HCT116 (cell line): ENCODE measurements at regions not wholly inside any gene's neighbourhood (a gene's known extent, or its start where the extent isn't known, plus 50 kb on each side); places are given as distances from the start of the nearest gene placed in this dataset.

Experiments used
- ATAC-seq: fragments of 200-7000 bp; cut with Tn5 transposase; 2 replicates; pipeline ENCODE4 v1.9.1; 2020; ENCODE audit warnings: mild to moderate bottlenecking, moderate library complexity
- BruUV-seq: library from RNA; stranded (reverse); fragments of 400-500 nt; replicated peaks from 2 replicates; lab custom pipeline; 2021; lab: Mats Ljungman, UMichigan
- CTCF ChIA-PET: fragments of 300-600 bp; sonication (Branson Sonifier 250); formaldehyde crosslinking; loops from one replicate; lab custom pipeline; 2021; ENCODE audit warnings: antibody characterized with exemption; lab: Charles Lee
- POLR2A ChIA-PET: fragments of 300-600, 350-600 bp; sonication (Branson Sonifier 250); formaldehyde crosslinking; loops from one replicate; lab custom pipeline; 2021; ENCODE audit warnings: antibody characterized with exemption; lab: Charles Lee
- RAD21 ChIA-PET, 2 experiments: fragments of 300-600 bp; sonication (Branson Sonifier 250); formaldehyde crosslinking; loops; one replicate each; lab custom pipeline; 2023; ENCODE audit warnings: low total read pairs in 2 of 2; ENCODE audit not compliant: uncharacterized antibody in 2 of 2, unreplicated experiment in 2 of 2, low non-redundant PET in 1 of 2; lab: Charles Lee
- DNase-seq: peaks from one replicate; pipeline ENCODE4 v3.0.0-alpha.2; 2010; ENCODE audit warnings: low read depth, low spot score
- H2AFZ ChIP-seq: fragments of 200-600 bp; shearing (Covaris generic), sonication (generic); 2 replicates; pipeline ENCODE4 v1.6.1; 2017; ENCODE audit warnings: low read depth, mixed run types, mixed read lengths, antibody characterized with exemption, low read length; ENCODE audit not compliant: poor library complexity, severe bottlenecking
- H3K27ac ChIP-seq: 2 replicates; pipeline ENCODE4 v1.5.1; 2012; ENCODE audit warnings: low read depth, low read length
- H3K27me3 ChIP-seq: fragments of 200-600 bp; sonication (generic); 2 replicates; pipeline ENCODE4 v1.6.1; 2016; ENCODE audit warnings: mixed run types, low read length, mixed read lengths; ENCODE audit not compliant: insufficient read depth
- H3K36me3 ChIP-seq, 2 experiments: fragments of 200-500 bp in 1 of 2; fragments of 200-600 bp in 1 of 2; sonication (Bioruptor generic) in 1 of 2; sonication (generic) in 1 of 2; 2 replicates each; pipeline versions ENCODE4 v1.5.1 to v1.6.1; 2014 to 2016; ENCODE audit warnings: low read length in 2 of 2, inconsistent platforms in 1 of 2, mixed read lengths in 1 of 2, mixed run types in 1 of 2; ENCODE audit not compliant: insufficient read depth in 2 of 2, control insufficient read depth in 1 of 2
- H3K4me1 ChIP-seq, 2 experiments: fragments of 200-600 bp in 1 of 2; sonication (generic) in 1 of 2; 2 replicates each; pipeline versions ENCODE4 v1.5.1 to v1.6.1; 2012 to 2017; ENCODE audit warnings: low read length in 2 of 2, inconsistent platforms in 1 of 2, mild to moderate bottlenecking in 1 of 2, mixed read lengths in 1 of 2, mixed run types in 1 of 2, moderate library complexity in 1 of 2; ENCODE audit not compliant: insufficient read depth in 2 of 2, control insufficient read depth in 1 of 2
- H3K4me2 ChIP-seq: fragments of 200-600 bp; sonication (generic); 2 replicates; pipeline ENCODE4 v1.6.1; 2017; ENCODE audit warnings: mixed run types, low read length, mixed read lengths
- H3K4me3 ChIP-seq, 2 experiments: fragments of 200-600 bp in 1 of 2; sonication (generic) in 1 of 2; replicated peaks in 1 of 2; 2 replicates each; pipeline ENCODE4 v1.5.1; 2011 to 2016; ENCODE audit warnings: low read length in 2 of 2, control low read depth in 1 of 2, low read depth in 1 of 2, mild to moderate bottlenecking in 1 of 2, mixed read lengths in 1 of 2, mixed run types in 1 of 2
- H3K79me2 ChIP-seq: fragments of 200-600 bp; sonication (generic); 2 replicates; pipeline ENCODE4 v1.6.1; 2017; ENCODE audit warnings: mild to moderate bottlenecking, mixed run types, low read length, moderate library complexity, mixed read lengths; ENCODE audit not compliant: insufficient read depth
- H3K9ac ChIP-seq: fragments of 200-600 bp; sonication (generic); 2 replicates; pipeline ENCODE4 v1.6.1; 2016; ENCODE audit warnings: low read length, mixed read lengths
- H3K9me2 ChIP-seq: fragments of 200-600 bp; sonication (generic), shearing (Covaris generic); 2 replicates; pipeline ENCODE4 v1.6.1; 2017; ENCODE audit warnings: mixed run types, mild to moderate bottlenecking, moderate library complexity; ENCODE audit not compliant: insufficient read depth
- H3K9me3 ChIP-seq, 2 experiments: fragments of 200-500 bp in 1 of 2; fragments of 200-600 bp in 1 of 2; sonication (Bioruptor generic) in 1 of 2; sonication (generic) in 1 of 2; 2 replicates each; pipeline ENCODE4 v1.6.1; 2014 to 2017; ENCODE audit warnings: low read length in 2 of 2, mixed read lengths in 2 of 2, inconsistent platforms in 1 of 2, low read depth in 1 of 2, mild to moderate bottlenecking in 1 of 2, mixed run types in 1 of 2, moderate library complexity in 1 of 2; ENCODE audit not compliant: control insufficient read depth in 1 of 2, insufficient read depth in 1 of 2
- H4K20me1 ChIP-seq: fragments of 200-600 bp; sonication (generic), shearing (Covaris generic); 2 replicates; pipeline ENCODE4 v1.6.1; 2017; ENCODE audit warnings: mixed run types, mild to moderate bottlenecking, moderate library complexity; ENCODE audit not compliant: insufficient read depth
- CEBPB ChIP-seq: IDR thresholded peaks from 2 replicates; pipeline ENCODE4 v1.6.1; 2012; ENCODE audit warnings: low read depth
- EGR1 ChIP-seq: IDR thresholded peaks from 2 replicates; pipeline ENCODE4 v1.6.1; 2012; ENCODE audit warnings: low read depth
- ELF1 ChIP-seq: IDR thresholded peaks from 2 replicates; pipeline ENCODE4 v1.6.1; 2012; ENCODE audit warnings: low read depth, borderline replicate concordance
- JUND ChIP-seq: IDR thresholded peaks from 2 replicates; pipeline ENCODE4 v1.6.1; 2012
- POLR2A ChIP-seq: IDR thresholded peaks from 2 replicates; pipeline ENCODE4 v1.7.0; 2011; ENCODE audit warnings: borderline replicate concordance; ENCODE audit not compliant: insufficient read depth, insufficient read length; ENCODE audit errors: extremely low read depth
- POLR2AphosphoS5 ChIP-seq: IDR thresholded peaks from 2 replicates; pipeline ENCODE4 v1.6.1; 2011; ENCODE audit warnings: mild to moderate bottlenecking, low read depth, low read length, moderate library complexity
- RAD21 ChIP-seq: IDR thresholded peaks from 2 replicates; pipeline ENCODE4 v1.6.1; 2012; ENCODE audit warnings: low read depth, mild to moderate bottlenecking
- SIN3A ChIP-seq: IDR thresholded peaks from 2 replicates; pipeline ENCODE4 v1.6.1; 2012; ENCODE audit warnings: low read depth
- SRF ChIP-seq: IDR thresholded peaks from 2 replicates; pipeline ENCODE4 v1.6.1; 2012; ENCODE audit warnings: low read depth
- TCF7L2 ChIP-seq: IDR thresholded peaks from 2 replicates; pipeline ENCODE4 v1.7.0; 2011; ENCODE audit warnings: borderline replicate concordance, inconsistent platforms; ENCODE audit not compliant: insufficient read depth, insufficient read length; ENCODE audit errors: extremely low read depth
- YY1 ChIP-seq: IDR thresholded peaks from 2 replicates; pipeline ENCODE4 v1.6.1; 2011; ENCODE audit warnings: low read length, low read depth, moderate library complexity, mild to moderate bottlenecking; ENCODE audit not compliant: insufficient replicate concordance; ENCODE audit errors: extremely low read depth
- ZFX ChIP-seq: fragments of 450-650 bp; IDR thresholded peaks from 2 replicates; pipeline ENCODE4 v1.6.1; 2017
- ZNF274 ChIP-seq: fragments of 200-500 bp; sonication (Bioruptor generic); IDR thresholded peaks from 2 replicates; pipeline ENCODE4 v1.6.1; 2014; ENCODE audit warnings: mild to moderate bottlenecking, low read depth, low read length, inconsistent platforms
- intact Hi-C: fragments of 100-400 bp; cut with micrococcal nuclease; formaldehyde crosslinking; loops from 2 replicates; pipeline ENCODE4 v1.10.0; 2022
- TF ChIP-seq, protein P1 (sequence below): IDR thresholded peaks from 2 replicates; pipeline ENCODE4 v1.6.1; 2011; ENCODE audit warnings: mild to moderate bottlenecking, low read length, moderate library complexity; ENCODE audit not compliant: insufficient replicate concordance; ENCODE audit errors: extremely low read depth
- TF ChIP-seq, protein P2 (sequence below): IDR thresholded peaks from 2 replicates; pipeline ENCODE4 v1.6.1; 2012
- TF ChIP-seq, protein P3 (sequence below): IDR thresholded peaks from 2 replicates; pipeline ENCODE4 v1.6.1; 2012; ENCODE audit warnings: low read depth
- TF ChIP-seq, protein P4 (sequence below): IDR thresholded peaks from 2 replicates; pipeline ENCODE4 v1.6.1; 2012

DNA sequence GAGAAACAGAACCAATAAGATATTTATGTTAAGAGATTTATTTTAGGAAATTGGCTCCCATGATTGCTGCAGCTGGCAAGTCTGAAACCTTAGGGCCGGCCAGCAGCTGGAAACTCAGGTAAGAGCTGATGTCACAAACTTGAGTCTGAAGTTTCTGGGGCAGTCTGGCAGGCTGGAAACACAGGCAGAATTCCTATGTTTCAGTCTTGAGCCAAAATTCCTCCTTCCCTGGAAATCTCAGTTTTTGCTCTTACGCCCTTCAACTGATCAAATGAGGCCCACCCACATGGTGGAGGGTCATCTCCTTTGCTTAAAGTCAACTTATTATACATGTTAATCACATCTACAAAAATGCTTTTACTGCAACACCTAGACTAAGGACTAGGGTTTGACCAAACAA lies 184.1 kb downstream of the SOD2 start (continued):
- TF ChIP-seq, protein P1, sequence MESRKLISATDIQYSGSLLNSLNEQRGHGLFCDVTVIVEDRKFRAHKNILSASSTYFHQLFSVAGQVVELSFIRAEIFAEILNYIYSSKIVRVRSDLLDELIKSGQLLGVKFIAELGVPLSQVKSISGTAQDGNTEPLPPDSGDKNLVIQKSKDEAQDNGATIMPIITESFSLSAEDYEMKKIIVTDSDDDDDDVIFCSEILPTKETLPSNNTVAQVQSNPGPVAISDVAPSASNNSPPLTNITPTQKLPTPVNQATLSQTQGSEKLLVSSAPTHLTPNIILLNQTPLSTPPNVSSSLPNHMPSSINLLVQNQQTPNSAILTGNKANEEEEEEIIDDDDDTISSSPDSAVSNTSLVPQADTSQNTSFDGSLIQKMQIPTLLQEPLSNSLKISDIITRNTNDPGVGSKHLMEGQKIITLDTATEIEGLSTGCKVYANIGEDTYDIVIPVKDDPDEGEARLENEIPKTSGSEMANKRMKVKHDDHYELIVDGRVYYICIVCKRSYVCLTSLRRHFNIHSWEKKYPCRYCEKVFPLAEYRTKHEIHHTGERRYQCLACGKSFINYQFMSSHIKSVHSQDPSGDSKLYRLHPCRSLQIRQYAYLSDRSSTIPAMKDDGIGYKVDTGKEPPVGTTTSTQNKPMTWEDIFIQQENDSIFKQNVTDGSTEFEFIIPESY, result no peak
- TF ChIP-seq, all 23 proteins: peak for 0

DNA sequence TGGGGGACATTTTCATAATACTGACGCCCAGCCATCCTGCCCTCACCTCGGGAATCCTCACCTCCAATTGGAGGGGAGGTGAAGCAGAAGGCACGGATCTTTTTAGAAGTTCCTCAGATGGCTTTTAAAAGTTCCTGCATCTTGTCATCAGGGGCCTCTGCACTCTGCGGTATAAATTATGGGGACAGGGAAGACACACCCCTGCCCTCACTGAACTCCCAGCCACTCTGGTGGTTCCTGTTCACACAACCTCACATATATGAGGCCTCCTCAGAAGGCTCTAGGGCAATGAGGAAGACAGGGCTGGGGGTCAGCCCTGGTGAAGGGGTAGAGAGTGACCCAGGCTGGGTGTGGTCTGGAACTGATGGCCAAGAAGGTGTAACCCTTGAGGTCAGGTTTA lies 187.0 kb downstream of the SOD2 start:
- RAD21 ChIA-PET, result no interaction called here
- DNase-seq (no peak), ATAC-seq (no peak)
- H3K4me3 ChIP-seq, result no peak overlapping the region
- no peaks in the 10 kb centered on the region for H3K79me2 ChIP-seq
- intact Hi-C loops, result no loop called here
- no peak for TF ChIP-seq EGR1
- TF ChIP-seq SRF, result no peak
- TF ChIP-seq, protein P2, sequence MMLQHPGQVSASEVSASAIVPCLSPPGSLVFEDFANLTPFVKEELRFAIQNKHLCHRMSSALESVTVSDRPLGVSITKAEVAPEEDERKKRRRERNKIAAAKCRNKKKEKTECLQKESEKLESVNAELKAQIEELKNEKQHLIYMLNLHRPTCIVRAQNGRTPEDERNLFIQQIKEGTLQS, result no peak
- no peak for TF ChIP-seq ZFX
- no peak for TF ChIP-seq SIN3A
- TF ChIP-seq, protein P3, sequence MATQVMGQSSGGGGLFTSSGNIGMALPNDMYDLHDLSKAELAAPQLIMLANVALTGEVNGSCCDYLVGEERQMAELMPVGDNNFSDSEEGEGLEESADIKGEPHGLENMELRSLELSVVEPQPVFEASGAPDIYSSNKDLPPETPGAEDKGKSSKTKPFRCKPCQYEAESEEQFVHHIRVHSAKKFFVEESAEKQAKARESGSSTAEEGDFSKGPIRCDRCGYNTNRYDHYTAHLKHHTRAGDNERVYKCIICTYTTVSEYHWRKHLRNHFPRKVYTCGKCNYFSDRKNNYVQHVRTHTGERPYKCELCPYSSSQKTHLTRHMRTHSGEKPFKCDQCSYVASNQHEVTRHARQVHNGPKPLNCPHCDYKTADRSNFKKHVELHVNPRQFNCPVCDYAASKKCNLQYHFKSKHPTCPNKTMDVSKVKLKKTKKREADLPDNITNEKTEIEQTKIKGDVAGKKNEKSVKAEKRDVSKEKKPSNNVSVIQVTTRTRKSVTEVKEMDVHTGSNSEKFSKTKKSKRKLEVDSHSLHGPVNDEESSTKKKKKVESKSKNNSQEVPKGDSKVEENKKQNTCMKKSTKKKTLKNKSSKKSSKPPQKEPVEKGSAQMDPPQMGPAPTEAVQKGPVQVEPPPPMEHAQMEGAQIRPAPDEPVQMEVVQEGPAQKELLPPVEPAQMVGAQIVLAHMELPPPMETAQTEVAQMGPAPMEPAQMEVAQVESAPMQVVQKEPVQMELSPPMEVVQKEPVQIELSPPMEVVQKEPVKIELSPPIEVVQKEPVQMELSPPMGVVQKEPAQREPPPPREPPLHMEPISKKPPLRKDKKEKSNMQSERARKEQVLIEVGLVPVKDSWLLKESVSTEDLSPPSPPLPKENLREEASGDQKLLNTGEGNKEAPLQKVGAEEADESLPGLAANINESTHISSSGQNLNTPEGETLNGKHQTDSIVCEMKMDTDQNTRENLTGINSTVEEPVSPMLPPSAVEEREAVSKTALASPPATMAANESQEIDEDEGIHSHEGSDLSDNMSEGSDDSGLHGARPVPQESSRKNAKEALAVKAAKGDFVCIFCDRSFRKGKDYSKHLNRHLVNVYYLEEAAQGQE, result no peak
- TF ChIP-seq, protein P4, sequence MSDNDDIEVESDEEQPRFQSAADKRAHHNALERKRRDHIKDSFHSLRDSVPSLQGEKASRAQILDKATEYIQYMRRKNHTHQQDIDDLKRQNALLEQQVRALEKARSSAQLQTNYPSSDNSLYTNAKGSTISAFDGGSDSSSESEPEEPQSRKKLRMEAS, result no peak
- TF ChIP-seq, protein P1, result no peak
- no peak for TF ChIP-seq TCF7L2
- no peak for TF ChIP-seq JUND
- TF ChIP-seq CEBPB, result no peak
- TF ChIP-seq POLR2A, result no peak
- TF ChIP-seq ELF1, result no peak
- TF ChIP-seq POLR2AphosphoS5, result no peak
- TF ChIP-seq YY1, result no peak
- TF ChIP-seq RAD21, result no peak
- TF ChIP-seq ZNF274, result no peak
- CTCF ChIA-PET, result no interaction called here
- H4K20me1 ChIP-seq, result no peaks in the 10 kb centered on the region
- H3K9ac ChIP-seq, result no peak overlapping the region
- H3K9me2 ChIP-seq, result no peaks in the 10 kb centered on the region
- no peak overlapping the region for H3K27ac ChIP-seq
- no peak overlapping the region for H2AFZ ChIP-seq
- POLR2A ChIA-PET, result no interaction called here
- BruUV-seq, result no TSS peak
- H3K27me3 ChIP-seq, result no peaks in the 10 kb centered on the region
- no peak overlapping the region for H3K4me2 ChIP-seq
- no peaks in the 10 kb centered on the region for H3K9me3 ChIP-seq
- H3K36me3 ChIP-seq, result no peaks in the 10 kb centered on the region
- H3K4me1 ChIP-seq, result no peaks in the 10 kb centered on the region
